WTC11 (cell line): ENCODE measurements at regions not wholly inside any gene's neighbourhood (a gene's known extent, or its start where the extent isn't known, plus 50 kb on each side); places are given as distances from the start of the nearest gene placed in this dataset.

Experiments used
- ELF4 ChIP-seq: sonication (generic); formaldehyde crosslinking; IDR thresholded peaks from 2 replicates; pipeline ENCODE4 v1.8.1; 2022; ENCODE audit warnings: low read depth, mild to moderate bottlenecking, moderate library complexity, missing genetic modification reagents
- FOXJ3 ChIP-seq: sonication (generic); formaldehyde crosslinking; IDR thresholded peaks from 2 replicates; pipeline ENCODE4 v1.9.0; 2021; ENCODE audit warnings: missing genetic modification reagents, mild to moderate bottlenecking, borderline replicate concordance
- FOXK1 ChIP-seq: sonication (generic); formaldehyde crosslinking; IDR thresholded peaks from 2 replicates; pipeline ENCODE4 v1.8.0; 2022; ENCODE audit warnings: mild to moderate bottlenecking, moderate library complexity, missing genetic modification reagents
- TEAD1 ChIP-seq: sonication (generic); formaldehyde crosslinking; IDR thresholded peaks from 2 replicates; pipeline ENCODE4 v1.8.0; 2022; ENCODE audit warnings: mild to moderate bottlenecking, missing genetic modification reagents
- ZNF317 ChIP-seq: sonication (generic); formaldehyde crosslinking; IDR thresholded peaks from 2 replicates; pipeline ENCODE4 v1.8.1; 2023; ENCODE audit warnings: low read depth, mild to moderate bottlenecking, moderate library complexity, missing genetic modification reagents, borderline replicate concordance
- TF ChIP-seq, protein P1 (sequence below): fragments of 200-600 bp; IDR thresholded peaks from 2 replicates; pipeline ENCODE4 v1.8.0; 2022; ENCODE audit warnings: antibody characterized with exemption
- TF ChIP-seq, protein P2 (sequence below): sonication (generic); formaldehyde crosslinking; IDR thresholded peaks from 2 replicates; pipeline ENCODE4 v1.8.1; 2023; ENCODE audit warnings: mild to moderate bottlenecking, missing genetic modification reagents, moderate library complexity
- TF ChIP-seq, protein P3 (sequence below): sonication (generic); formaldehyde crosslinking; IDR thresholded peaks from 2 replicates; pipeline ENCODE4 v1.8.1; 2023; ENCODE audit warnings: mild to moderate bottlenecking, missing genetic modification reagents
- TF ChIP-seq, protein P4 (sequence below): fragments of 250-450 bp; sonication (Bioruptor Pico); conservative IDR thresholded peaks from 2 replicates; pipeline ENCODE4 v1.9.0; 2021; ENCODE audit warnings: mild to moderate bottlenecking
- TF ChIP-seq, protein P5 (sequence below): sonication (generic); formaldehyde crosslinking; IDR thresholded peaks from 2 replicates; pipeline ENCODE4 v1.8.1; 2022; ENCODE audit warnings: low read depth, mild to moderate bottlenecking, moderate library complexity, missing genetic modification reagents, borderline replicate concordance

DNA sequence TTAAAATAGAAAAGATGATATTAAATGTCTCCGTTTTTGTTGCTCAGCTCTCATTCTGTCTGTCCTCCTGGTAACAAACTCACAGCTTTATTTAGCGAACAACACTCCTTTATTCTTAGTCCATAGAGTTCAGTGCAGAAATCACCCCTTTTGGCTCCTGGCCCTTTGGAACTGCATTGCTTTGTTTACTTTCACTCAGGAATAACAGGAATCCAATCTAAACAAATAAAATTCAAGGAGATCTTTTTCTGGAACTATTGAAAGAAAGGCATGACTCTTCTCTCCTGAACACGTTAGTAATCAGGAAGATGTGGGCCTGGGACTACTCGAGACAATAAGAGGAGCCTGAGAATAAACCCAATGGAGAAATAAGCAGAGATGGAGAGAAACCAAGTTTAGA is 409.2 kb downstream of the DIPK2A start:
- TF ChIP-seq, protein P1, sequence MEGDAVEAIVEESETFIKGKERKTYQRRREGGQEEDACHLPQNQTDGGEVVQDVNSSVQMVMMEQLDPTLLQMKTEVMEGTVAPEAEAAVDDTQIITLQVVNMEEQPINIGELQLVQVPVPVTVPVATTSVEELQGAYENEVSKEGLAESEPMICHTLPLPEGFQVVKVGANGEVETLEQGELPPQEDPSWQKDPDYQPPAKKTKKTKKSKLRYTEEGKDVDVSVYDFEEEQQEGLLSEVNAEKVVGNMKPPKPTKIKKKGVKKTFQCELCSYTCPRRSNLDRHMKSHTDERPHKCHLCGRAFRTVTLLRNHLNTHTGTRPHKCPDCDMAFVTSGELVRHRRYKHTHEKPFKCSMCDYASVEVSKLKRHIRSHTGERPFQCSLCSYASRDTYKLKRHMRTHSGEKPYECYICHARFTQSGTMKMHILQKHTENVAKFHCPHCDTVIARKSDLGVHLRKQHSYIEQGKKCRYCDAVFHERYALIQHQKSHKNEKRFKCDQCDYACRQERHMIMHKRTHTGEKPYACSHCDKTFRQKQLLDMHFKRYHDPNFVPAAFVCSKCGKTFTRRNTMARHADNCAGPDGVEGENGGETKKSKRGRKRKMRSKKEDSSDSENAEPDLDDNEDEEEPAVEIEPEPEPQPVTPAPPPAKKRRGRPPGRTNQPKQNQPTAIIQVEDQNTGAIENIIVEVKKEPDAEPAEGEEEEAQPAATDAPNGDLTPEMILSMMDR, result no peak
- no peak for TF ChIP-seq ZNF317 (CRISPR knock-in tag)
- TF ChIP-seq FOXJ3 (CRISPR knock-in tag), result no peak
- TF ChIP-seq, protein P2, sequence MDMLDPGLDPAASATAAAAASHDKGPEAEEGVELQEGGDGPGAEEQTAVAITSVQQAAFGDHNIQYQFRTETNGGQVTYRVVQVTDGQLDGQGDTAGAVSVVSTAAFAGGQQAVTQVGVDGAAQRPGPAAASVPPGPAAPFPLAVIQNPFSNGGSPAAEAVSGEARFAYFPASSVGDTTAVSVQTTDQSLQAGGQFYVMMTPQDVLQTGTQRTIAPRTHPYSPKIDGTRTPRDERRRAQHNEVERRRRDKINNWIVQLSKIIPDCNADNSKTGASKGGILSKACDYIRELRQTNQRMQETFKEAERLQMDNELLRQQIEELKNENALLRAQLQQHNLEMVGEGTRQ (CRISPR knock-in tag), result no peak
- no peak for TF ChIP-seq ELF4
- TF ChIP-seq TEAD1, result no peak
- TF ChIP-seq FOXK1 (CRISPR knock-in tag), result no peak
- TF ChIP-seq, protein P3, sequence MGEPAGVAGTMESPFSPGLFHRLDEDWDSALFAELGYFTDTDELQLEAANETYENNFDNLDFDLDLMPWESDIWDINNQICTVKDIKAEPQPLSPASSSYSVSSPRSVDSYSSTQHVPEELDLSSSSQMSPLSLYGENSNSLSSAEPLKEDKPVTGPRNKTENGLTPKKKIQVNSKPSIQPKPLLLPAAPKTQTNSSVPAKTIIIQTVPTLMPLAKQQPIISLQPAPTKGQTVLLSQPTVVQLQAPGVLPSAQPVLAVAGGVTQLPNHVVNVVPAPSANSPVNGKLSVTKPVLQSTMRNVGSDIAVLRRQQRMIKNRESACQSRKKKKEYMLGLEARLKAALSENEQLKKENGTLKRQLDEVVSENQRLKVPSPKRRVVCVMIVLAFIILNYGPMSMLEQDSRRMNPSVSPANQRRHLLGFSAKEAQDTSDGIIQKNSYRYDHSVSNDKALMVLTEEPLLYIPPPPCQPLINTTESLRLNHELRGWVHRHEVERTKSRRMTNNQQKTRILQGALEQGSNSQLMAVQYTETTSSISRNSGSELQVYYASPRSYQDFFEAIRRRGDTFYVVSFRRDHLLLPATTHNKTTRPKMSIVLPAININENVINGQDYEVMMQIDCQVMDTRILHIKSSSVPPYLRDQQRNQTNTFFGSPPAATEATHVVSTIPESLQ (CRISPR knock-in tag), result no peak
- TF ChIP-seq, protein P4, sequence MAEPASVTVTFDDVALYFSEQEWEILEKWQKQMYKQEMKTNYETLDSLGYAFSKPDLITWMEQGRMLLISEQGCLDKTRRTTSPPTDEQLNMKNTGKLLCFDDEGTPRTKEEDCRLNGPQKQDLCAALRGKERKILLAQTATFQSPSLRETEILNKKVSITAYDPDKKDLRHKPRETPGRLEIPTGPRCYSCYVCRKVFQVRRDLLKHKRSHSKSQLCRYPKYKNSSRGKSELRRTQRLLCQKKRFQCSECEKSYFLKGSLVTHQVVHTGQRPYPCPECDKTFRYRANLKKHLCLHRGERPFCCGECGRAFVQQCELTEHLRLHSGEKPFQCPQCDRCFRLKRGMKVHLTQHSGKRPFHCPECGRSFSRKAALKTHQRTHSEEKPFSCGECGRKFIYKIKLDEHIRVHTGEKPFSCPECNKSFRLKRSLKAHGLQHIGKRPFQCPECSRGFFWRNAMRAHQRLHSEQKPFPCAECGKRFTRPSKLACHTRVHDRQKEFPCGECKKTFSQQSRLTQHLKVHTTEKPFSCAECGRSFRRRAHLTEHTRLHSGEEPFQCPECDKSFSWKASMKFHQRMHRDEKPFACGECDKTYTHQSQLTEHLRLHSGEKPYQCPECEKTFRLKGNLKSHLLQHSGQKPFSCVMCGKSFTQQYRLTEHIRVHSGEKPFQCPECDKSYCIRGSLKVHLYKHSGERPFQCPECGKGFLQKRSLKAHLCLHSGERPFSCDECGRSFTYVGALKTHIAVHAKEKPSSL (CRISPR knock-in tag), result no peak
- TF ChIP-seq, protein P5, sequence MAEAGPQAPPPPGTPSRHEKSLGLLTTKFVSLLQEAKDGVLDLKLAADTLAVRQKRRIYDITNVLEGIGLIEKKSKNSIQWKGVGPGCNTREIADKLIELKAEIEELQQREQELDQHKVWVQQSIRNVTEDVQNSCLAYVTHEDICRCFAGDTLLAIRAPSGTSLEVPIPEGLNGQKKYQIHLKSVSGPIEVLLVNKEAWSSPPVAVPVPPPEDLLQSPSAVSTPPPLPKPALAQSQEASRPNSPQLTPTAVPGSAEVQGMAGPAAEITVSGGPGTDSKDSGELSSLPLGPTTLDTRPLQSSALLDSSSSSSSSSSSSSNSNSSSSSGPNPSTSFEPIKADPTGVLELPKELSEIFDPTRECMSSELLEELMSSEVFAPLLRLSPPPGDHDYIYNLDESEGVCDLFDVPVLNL, result no peak
